ENCODE measurements at regions not wholly inside any gene's neighbourhood (a gene's known extent, or its start where the extent isn't known, plus 50 kb on each side); places are given as distances from the start of the nearest gene placed in this dataset.

DNA sequence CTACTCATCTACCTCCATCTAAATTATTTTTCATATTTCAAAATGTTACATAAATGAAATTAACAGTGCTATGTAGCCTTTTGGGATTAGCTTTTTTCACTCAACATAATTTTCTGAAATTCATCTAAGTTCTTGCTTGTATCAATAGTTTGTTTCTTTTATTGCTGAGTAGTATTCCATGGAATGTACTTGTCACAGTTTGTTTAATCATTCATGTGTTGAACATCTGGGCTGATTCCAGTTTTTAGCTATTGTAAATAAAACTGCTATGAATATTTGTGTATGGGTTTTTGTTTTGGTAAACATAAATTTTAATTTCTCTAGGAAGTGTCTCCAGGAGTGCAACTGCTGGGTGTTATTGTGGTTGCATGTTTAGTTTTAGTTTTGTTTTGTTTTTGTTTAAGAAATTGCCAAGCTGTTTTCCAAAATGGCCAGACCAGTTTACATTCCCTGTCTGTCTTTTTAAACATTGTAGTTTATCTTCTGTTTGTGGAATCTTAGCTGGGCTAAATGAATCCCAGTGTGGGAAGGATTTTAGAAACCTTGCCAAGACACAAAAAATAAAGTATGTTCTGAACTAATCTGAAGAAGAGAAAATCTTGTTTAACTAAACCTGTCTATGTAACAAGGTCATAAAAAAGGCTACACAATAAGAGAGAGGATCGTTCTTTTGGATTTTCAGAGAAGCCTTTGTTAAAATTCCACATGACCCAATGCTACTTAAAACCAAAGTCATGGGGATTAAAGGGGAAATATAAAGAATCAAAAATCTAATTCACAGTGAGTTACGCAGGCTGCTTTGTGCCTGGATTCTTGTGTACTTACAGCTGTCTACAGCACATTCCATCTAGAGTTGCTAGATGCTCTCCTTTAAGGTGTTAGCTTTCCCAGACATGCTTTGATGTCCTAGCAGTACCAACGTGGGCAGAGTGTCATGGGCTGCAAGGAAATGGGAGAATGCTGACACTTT lies 129.2 kb upstream of the SUCLG2 start:
- no peak for DNase-seq (ENCODE audit: insufficient read length, low spot score)
- no peak for TF ChIP-seq POLR2A (IDR thresholded peaks at IDR 0.05; ENCODE audit: low read depth, low read length)
- FAIRE-seq: no peak

DNA sequence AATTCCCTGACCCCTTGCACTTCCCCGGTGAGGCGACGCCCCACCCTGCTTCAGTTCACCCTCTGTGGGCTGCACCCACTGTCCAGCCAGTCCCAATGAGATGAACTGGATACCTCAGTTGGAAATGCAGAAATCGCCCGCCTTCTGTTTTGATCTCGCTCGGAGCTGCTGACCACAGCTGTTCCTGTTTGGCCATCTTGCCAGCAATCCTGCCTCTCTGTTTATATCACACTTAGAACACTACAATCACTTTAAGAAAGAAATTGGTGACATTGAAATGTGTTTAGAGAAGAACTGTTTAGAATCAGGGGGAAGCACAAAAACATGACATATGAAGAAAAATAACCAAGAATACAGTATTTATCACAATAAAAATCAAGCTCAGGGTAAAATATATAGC lies 127.5 kb upstream of the SUCLG2 start:
- no peak for TF ChIP-seq POLR2A (IDR thresholded peaks at IDR 0.05; ENCODE audit: low read depth, low read length)
- DNase-seq (ENCODE audit: insufficient read length, low spot score): no peak
- no peak for FAIRE-seq

GRCh38 chr3:67781218-67781617 lies 126.8 kb upstream of the SUCLG2 start:
- FAIRE-seq (no peak), DNase-seq (ENCODE audit: insufficient read length, low spot score) (no peak)
- TF ChIP-seq POLR2A (IDR thresholded peaks at IDR 0.05; ENCODE audit: low read depth, low read length): no peak

GRCh38 chr3:67774676-67775075 lies 120.3 kb upstream of the SUCLG2 start:
- no peak for TF ChIP-seq POLR2A (IDR thresholded peaks at IDR 0.05; ENCODE audit: low read depth, low read length)
- no peak for DNase-seq (ENCODE audit: insufficient read length, low spot score)
- FAIRE-seq: no peak

GRCh38 chr3:67765575-67765974 lies 111.2 kb upstream of the SUCLG2 start:
- DNase-seq (ENCODE audit: insufficient read length, low spot score) (no peak), FAIRE-seq (no peak)
- no peak for TF ChIP-seq POLR2A (IDR thresholded peaks at IDR 0.05; ENCODE audit: low read depth, low read length)

GRCh38 chr3:67745296-67745695 lies 90.9 kb upstream of the SUCLG2 start:
- TF ChIP-seq POLR2A (IDR thresholded peaks at IDR 0.05; ENCODE audit: low read depth, low read length): no peak
- DNase-seq (ENCODE audit: insufficient read length, low spot score) (no peak), FAIRE-seq (no peak)

DNA sequence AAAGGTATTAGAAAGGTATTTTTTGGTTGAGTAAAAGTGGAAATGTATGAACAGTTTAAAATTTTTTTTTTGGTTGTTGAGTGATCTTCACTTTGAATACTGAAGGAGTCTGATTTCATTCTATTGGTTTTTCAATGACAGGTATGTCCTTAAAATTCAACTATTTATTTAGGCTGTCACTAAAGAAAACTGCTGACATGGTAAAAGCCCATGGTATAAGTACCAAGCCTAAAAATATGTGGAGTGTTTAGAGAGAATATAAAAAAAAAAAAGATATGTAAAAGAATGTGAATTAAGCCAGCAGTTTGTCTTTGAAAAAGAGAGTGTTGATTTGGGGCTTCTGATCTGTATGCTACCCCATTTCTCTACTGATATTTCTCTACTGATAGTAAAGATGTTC lies 90.3 kb upstream of the SUCLG2 start:
- FAIRE-seq (no peak), DNase-seq (ENCODE audit: insufficient read length, low spot score) (no peak)
- TF ChIP-seq POLR2A (IDR thresholded peaks at IDR 0.05; ENCODE audit: low read depth, low read length): no peak

DNA sequence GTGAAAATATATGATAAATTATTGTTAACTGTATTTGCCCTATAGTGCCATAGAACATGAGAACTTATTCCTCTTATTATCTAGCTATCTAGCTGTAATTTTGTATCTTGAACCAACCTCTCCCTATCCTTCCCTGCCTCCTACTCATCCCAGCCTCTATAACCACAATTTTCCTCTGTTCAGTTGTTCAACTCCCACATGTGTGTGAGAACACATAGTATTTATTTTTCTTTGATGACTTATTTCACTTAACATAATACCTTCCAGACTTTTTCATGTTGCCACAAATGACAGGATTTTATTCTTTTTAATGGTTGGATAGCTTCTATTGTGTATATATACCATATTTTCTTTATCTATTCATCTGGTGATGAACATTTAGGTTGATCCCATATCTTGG lies 85.4 kb upstream of the SUCLG2 start:
- FAIRE-seq: no peak
- no peak for DNase-seq (ENCODE audit: insufficient read length, low spot score)
- TF ChIP-seq POLR2A (IDR thresholded peaks at IDR 0.05; ENCODE audit: low read depth, low read length): no peak

GRCh38 chr3:67737906-67738865 lies 83.8 kb upstream of the SUCLG2 start:
- no peak for TF ChIP-seq POLR2A (IDR thresholded peaks at IDR 0.05; ENCODE audit: low read depth, low read length)
- FAIRE-seq: no peak
- DNase-seq (ENCODE audit: insufficient read length, low spot score): no peak

GRCh38 chr3:67737140-67737539 lies 82.7 kb upstream of the SUCLG2 start:
- FAIRE-seq (no peak), DNase-seq (ENCODE audit: insufficient read length, low spot score) (no peak)

DNA sequence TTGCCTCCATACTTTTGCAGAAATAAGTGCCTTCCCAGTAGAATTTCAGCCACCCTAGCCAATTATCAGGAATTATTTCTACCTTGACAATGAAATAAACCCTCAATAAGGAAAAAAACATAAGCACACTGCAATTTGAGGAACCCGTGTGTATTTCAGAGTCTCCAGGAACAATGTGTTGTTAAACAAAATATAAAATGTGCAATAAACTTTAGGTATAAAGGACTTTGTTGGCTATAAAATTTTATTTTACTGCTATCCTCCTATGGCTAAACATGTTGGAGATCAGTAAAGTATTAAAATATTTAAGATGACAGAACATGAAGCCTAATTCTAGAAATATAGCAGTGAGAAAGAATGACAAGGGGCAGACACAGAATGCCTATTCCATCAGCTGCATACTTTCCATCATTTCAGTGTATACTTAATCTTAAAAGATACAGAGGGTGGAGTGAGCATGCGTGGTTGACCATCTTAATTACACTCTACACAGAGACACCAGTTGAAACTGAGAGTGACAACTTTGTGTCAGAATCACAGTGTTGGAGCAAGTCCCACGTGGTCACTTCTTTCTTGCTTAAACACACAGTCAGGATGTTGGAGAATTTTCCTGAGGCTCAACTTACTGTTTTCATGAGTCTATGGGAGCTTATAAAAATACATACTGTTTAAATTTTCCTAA lies 79.0 kb upstream of the SUCLG2 start:
- no peak for DNase-seq (ENCODE audit: insufficient read length, low spot score)
- TF ChIP-seq POLR2A (IDR thresholded peaks at IDR 0.05; ENCODE audit: low read depth, low read length): no peak
- FAIRE-seq: no peak

More at GRCh38 chr3:67737140-67737539, 82.7 kb upstream of the SUCLG2 start:
- TF ChIP-seq POLR2A (IDR thresholded peaks at IDR 0.05; ENCODE audit: low read depth, low read length): no peak

DNA sequence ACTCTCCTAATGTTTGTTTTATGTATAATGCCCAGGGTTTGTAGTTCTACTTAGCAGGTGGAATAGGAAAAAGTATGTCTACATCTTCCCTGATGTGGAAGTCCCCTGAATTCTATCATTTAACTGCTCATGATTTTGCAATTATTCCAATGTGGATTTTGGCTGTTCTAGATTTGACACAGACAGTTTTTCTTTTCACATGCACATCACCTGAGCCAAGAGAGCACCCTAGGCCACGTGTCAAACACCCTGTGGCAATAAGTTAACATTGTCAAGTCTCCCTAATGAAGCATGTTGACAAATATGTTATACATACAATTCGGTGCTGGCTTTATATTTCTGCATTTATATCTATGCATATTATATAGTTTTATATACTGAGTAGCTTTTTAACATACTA lies 70.0 kb upstream of the SUCLG2 start:
- TF ChIP-seq POLR2A (IDR thresholded peaks at IDR 0.05; ENCODE audit: low read depth, low read length): no peak
- DNase-seq (ENCODE audit: insufficient read length, low spot score): no peak
- no peak for FAIRE-seq

GRCh38 chr3:67723863-67724262 lies 69.5 kb upstream of the SUCLG2 start:
- TF ChIP-seq POLR2A (IDR thresholded peaks at IDR 0.05; ENCODE audit: low read depth, low read length): no peak
- FAIRE-seq (no peak), DNase-seq (ENCODE audit: insufficient read length, low spot score) (no peak)

GRCh38 chr3:67719333-67719732 lies 64.9 kb upstream of the SUCLG2 start:
- FAIRE-seq: no peak
- no peak for DNase-seq (ENCODE audit: insufficient read length, low spot score)
- no peak for TF ChIP-seq POLR2A (IDR thresholded peaks at IDR 0.05; ENCODE audit: low read depth, low read length)
